HG03066 (cell line): ENCODE measurements at regions not wholly inside any gene's neighbourhood (a gene's known extent, or its start where the extent isn't known, plus 50 kb on each side); places are given as distances from the start of the nearest gene placed in this dataset.

ENCODE experiments used
- ATAC-seq: cut with Tn5 transposase; IDR thresholded peaks from one replicate; pipeline ENCODE4 v1.9.1; 2021; ENCODE audit warnings: low read depth; ENCODE audit not compliant: unreplicated experiment

DNA sequence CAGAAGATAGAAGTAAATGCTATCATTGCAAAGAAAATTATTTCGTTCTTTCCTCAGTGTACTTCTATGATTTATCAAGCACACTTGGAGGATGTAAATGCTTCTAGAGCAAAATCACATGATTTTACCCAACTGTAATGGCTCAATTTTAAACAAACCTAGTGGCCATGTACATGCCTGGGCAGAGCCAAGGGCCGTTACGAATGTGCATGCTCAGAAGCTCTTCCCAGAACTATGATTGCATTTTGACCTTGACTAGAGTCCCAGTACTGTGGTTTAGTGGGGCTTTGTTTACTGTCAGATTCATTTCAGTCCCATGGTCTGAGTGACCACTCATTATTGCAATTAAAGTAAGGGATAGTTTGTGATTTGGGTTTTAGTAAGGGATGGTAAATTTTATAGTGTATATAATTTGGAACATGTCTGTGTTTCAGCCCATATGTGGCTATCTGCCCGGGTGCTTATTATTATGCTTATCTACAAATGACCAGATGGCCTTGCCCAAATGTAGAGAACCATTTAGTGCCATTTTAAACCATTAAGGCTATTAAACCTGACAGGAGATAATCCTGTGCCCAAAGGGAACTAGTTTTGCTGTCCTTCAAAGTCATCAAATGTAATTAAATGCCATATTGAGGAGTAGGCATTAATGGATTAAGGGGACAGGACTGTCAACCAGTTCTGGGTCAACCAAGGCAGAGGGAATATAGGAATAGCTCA lies 239.1 kb downstream of the ICOS start:
- ATAC-seq: no peak

GRCh38 chr2:204176306-204176705 lies 239.7 kb downstream of the ICOS start:
- ATAC-seq: no peak

- ATAC-seq: no peak
Observed at GRCh38 chr2:204177251-204177976, 240.9 kb downstream of the ICOS start.

DNA sequence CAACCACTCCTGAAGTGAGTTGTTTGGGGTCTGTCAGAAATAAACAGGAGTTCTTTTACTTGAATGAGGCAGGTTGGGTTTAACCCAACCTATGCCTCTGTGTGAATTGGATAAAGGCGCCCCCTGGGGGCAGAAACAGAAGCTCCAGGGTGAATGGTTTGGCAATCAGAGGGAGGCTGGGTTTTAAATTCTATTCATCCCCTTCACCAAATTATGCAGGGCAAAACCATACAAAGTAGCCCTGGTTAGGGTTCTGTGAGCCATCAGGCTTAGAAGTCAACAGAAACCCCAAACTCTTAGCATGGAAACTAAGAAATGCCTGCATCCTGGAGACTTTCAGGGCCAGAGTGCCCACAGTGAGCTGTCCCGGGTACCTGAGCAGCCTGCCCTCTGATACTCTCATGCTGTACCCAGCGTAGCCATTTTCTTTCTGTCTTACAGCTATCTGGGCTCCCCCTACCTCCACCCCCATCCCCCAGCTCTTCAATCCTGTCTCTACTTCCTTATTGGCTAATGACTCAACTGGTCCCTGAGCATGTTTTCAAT lies 241.5 kb downstream of the ICOS start:
- no peak for ATAC-seq

- no peak for ATAC-seq
Observed at GRCh38 chr2:204180649-204181048, 244.1 kb downstream of the ICOS start.

- no peak for ATAC-seq
Observed at GRCh38 chr2:204183608-204184007, 247.0 kb downstream of the ICOS start.

DNA sequence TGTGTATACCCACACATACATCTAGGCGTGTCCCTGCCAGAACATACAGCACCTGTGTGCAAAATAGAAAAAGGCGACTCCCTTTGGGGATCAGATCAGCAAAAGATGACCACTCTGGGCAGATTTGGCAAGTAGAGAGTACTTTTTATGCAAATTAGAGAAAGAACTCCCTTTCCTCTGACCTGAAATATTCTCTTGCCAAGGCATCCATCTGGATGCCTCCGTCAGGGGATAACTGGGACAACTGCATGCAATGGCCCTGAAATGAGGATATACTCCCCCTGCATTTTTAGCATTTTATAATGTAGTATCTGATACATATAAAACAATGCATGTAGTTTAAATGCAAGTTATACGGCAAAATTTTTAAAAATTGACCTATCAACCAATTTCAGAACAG lies 247.7 kb downstream of the ICOS start:
- no peak for ATAC-seq

DNA sequence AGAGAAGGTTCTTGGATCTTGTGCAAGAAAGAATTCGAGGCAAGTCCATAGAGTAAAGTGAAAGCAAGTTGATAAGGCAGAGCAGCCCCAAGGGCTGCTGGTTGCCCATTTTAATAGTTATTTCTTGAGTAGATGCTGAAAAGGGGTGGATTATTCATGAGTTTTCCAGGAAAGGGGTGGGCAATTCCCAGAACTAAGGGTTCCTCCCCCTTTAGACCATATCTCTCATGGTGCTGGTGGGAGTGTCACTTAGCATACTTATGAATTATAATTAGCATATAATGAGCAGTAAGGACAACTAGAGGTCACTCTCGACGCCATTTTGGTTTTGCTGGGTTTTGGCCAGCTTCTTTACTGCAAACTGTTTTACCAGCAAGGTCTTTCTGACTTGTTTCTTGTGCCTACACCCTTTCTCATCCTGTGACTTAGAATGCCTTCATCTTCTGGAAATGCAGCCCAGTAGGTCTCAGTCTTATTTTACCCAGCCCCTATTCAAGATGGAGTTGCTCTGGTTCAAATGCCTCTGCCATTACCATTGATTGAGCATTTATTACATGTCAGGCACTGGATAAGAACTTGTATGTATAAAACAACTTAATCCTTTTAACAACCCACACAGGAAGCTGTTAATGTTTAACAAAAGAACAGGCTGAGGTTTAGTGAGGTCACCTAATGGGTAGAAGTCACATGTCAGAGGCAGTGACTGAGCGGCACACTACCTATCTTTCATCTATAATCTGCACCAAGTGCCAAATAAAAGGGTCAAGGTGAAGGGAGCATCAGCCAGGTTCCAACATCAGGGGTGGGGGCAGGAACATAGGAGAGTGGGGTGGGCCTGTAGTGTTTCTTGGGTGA lies 250.9 kb downstream of the ICOS start:
- no peak for ATAC-seq

DNA sequence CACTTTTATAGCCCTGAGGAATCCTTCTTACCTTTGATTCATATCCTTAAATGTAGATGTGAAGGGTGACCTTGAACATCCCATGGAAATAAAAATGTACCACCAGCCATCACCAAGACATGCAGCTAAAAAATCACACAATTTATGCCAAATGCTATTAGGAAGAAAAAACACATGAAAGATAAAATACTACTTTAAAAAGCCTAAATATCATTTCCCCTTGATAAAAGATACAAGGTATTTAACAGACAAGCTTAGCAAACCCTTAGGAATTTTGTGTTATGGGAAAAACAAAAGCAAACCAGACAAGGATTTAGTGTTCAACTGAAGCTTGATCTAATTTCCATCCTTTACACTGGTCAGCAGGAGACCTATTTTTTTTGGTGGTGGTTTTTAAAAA lies 255.0 kb downstream of the ICOS start:
- no peak for ATAC-seq

- ATAC-seq: no peak
Observed at GRCh38 chr2:204195498-204195897, 258.9 kb downstream of the ICOS start.

DNA sequence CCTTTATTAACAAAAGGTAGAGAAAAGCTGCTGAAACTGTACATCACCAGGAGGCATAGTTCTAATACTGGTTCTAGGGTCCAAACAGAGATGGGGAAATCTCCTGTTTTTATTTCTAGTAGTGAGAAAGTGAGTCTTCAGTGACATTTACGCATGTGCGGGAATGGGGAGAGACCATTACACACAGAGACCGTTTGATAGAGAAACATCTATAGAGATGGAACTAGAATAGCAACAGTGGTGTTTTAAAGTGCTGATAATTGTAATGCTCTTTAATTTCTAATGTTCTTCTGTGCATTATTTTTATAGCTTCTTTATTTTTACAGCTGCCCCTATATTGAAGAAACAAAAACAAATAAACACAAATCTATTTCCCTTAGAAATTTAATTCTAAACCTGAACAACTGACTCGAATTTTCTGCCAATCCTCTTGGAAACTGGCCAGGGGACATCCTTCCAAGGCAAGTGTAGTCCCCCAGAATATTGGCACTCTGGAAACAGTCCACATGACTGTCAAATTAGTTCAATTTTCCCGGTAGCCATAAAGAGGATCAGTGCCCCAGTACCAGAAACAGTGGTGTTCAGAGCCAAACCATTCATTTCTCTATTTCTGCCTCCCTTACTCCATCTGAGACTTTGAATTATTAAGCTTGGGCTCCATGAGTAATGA lies 260.9 kb downstream of the ICOS start:
- no peak for ATAC-seq

- ATAC-seq: no peak
Observed at GRCh38 chr2:204199357-204199756, 262.8 kb downstream of the ICOS start.

GRCh38 chr2:204201507-204201906 lies 264.9 kb downstream of the ICOS start:
- ATAC-seq: no peak

- no peak for ATAC-seq
Observed at GRCh38 chr2:204202253-204202652, 265.7 kb downstream of the ICOS start.

DNA sequence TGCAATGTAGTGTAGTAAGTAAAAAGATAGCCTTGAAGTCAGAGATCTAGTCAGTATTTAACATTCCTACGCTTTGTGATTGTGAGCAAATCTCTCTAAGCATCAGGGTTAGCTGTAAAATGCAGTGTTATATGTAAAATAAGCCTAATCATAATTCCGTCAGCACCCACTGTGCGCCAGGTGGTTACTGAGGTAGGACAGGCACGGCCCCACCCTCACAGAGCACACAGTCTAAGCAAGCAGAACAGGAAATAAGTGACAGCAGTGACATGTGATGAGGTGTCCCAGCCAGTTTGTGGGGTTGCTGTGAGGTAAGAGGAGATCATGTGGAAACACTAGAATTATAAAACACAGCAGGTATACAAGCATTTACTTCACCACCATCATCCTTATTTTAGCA lies 267.1 kb downstream of the ICOS start:
- ATAC-seq: no peak

DNA sequence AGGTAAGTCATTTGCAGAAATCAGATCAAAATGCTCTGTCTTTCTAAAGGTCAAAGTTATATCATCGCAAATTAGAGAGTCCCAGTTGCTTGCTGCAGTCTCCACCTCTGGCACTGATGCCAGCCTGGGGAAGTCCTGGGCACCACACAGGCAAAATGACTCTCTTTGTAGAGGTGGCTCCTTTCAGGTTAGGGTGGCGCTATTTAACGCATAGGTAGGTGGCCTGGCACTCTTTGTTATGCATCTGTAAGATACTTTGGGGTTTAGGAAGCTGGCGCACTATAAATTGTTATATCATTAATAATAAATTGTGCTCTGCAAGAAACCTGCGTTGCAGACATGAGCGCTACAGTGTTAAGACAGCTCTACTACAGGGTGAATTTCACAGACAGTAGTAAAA lies 268.5 kb downstream of the ICOS start:
- ATAC-seq: no peak

- no peak for ATAC-seq
Observed at GRCh38 chr2:204205538-204205937, 269.0 kb downstream of the ICOS start.

- ATAC-seq: no peak
Observed at GRCh38 chr2:204207866-204208265, 271.3 kb downstream of the ICOS start.

- ATAC-seq: no peak
Observed at GRCh38 chr2:204213588-204213987, 277.0 kb downstream of the ICOS start.

DNA sequence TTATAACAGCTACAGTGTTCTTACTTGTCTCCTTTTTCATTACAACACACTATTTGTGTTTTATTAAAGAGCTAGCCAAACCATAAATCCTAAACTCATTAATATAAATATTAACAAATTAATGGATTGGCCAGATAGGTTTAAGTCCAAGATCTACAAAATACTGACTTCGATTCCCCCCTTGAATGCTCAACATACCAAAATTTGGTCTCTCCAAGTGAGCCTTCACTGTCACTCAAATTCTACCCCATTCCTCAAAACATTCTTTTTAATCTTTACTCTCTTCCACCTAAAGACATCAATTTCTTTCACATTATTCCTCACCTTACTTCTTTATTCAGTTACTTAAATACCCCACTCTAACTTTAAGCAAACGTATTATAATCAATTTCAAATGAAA lies 281.5 kb downstream of the ICOS start:
- no peak for ATAC-seq

DNA sequence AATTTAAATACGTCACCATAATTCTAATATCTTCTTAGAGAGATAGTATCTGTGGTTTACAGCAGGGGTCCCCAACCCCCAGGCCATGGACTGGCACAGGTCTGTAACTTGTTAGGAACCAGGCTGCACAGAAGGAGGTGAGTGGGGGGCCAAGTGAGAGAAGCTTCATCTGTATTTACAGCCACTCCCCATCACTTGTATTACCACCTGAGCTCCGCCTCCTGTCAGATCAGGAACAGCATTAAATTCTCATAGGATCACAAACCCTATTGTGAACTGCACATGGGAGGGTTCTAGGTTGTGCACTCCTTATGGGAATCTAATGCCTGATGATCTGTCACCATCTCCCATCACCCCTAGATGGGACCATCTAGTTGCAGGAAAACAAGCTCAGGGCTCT lies 282.6 kb downstream of the ICOS start:
- no peak for ATAC-seq
